ENCODE measurements at regions not wholly inside any gene's neighbourhood (a gene's known extent, or its start where the extent isn't known, plus 50 kb on each side); places are given as distances from the start of the nearest gene placed in this dataset.

DNA sequence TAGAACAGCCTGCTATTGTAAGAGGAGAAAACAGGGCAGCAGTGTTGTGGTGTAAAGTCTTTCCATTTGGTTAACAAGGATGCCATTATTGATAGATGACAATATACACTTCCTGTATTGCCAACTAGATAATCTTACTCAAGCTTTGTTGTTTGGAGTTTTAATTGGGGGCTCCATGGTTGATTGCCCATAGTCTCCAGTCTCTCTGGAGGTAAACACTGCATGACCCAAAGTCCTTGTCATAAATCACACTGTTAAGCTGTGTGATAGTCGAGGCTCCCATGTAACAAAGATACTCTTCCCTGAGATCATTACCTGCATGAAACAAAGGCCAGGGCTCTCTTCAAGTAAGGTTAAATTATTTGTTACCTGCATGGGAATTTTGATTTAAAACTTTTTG is 394.6 kb downstream of the C4orf33 start:
- TF ChIP-seq EZH2 (IDR thresholded peaks at IDR 0.05; ENCODE audit: insufficient read depth, poor library complexity, severe bottlenecking) (no peak), EZH2phosphoT487 (IDR thresholded peaks at IDR 0.05; ENCODE audit: insufficient read depth, low read depth) (no peak)

Measured in GM23248 (cell line).